Suprapubic skin (tissue), 4 donors: ENCODE measurements at regions not wholly inside any gene's neighbourhood (a gene's known extent, or its start where the extent isn't known, plus 50 kb on each side); places are given as distances from the start of the nearest gene placed in this dataset.

Source experiments
- DNase-seq, 2 donors: peaks; one replicate each; pipeline ENCODE4 v3.0.0-alpha.2; 2019; ENCODE audit warnings: low spot score in 2 of 2
- H3K27ac ChIP-seq: fragments of 200-600 bp; sonication (generic); one replicate; pipeline ENCODE4 v1.5.1; 2019
- H3K27me3 ChIP-seq: fragments of 200-600 bp; sonication (generic); one replicate; pipeline ENCODE4 v1.5.1; 2019
- H3K36me3 ChIP-seq: fragments of 200-600 bp; sonication (generic); one replicate; pipeline ENCODE4 v1.5.1; 2019
- H3K4me1 ChIP-seq: fragments of 200-600 bp; sonication (generic); one replicate; pipeline ENCODE4 v1.5.1; 2019
- H3K4me3 ChIP-seq: fragments of 200-600 bp; sonication (generic); one replicate; pipeline ENCODE4 v1.5.1; 2019; ENCODE audit warnings: mild to moderate bottlenecking
- H3K9me3 ChIP-seq: fragments of 200-600 bp; sonication (generic); one replicate; pipeline ENCODE4 v1.5.1; 2019
- EP300 ChIP-seq: sonication (generic); formaldehyde crosslinking; IDR thresholded peaks from one replicate; pipeline ENCODE4 v1.6.1; 2017; ENCODE audit warnings: antibody characterized with exemption
- POLR2A ChIP-seq, 2 donors: fragments of 450-650 bp; IDR thresholded peaks; one replicate each; pipeline ENCODE4 v1.6.1; 2017; ENCODE audit warnings: antibody characterized with exemption in 2 of 2, mild to moderate bottlenecking in 2 of 2, moderate library complexity in 2 of 2
- POLR2AphosphoS5 ChIP-seq, 3 donors: sonication (generic); formaldehyde crosslinking; IDR thresholded peaks; one replicate each; pipeline ENCODE4 v1.6.1; 2017; ENCODE audit warnings: antibody characterized with exemption in 3 of 3
- WGBS: methylation state at CpG from one replicate; pipeline ENCODE4 v1.1.5; 2018; 5-methylcytosine and 5-hydroxymethylcytosine counted together
- TF ChIP-seq, protein P1 (sequence below), 2 donors: fragments of 200-600 bp in 1 of 2; fragments of 450-650 bp in 1 of 2; sonication (generic) in 1 of 2; IDR thresholded peaks; one replicate each; pipeline ENCODE4 v1.5.1; 2016 to 2019; ENCODE audit warnings: antibody characterized with exemption in 2 of 2, mild to moderate bottlenecking in 1 of 2, moderate library complexity in 1 of 2

DNA sequence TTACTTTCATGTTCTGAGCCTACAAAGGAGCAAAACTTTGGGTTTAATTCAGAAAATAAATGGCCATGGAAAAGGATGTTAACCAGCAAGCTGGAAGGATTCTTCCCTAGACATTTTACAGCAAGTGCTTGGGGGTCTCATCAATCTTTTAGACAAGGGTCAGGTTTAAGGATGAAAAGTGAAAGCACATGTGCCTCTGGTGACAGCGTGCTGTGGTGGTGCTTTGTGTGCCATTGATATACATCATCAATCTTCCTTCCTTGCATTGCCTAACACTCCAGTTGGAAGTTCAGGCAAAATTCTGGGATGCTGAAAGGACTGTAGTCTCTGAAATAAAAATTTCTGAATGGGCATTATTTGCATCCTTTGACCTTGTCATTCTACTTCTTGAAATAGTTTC lies 171.2 kb downstream of the KCNE4 start:
- H3K4me3 ChIP-seq: no peak overlapping the region
- H3K27ac ChIP-seq: no peak overlapping the region
- H3K36me3 ChIP-seq: no peaks in the 10 kb centered on the region
- WGBS: 56% methylated on average over 1 of the region's 1 CpG
- TF ChIP-seq, protein P1, sequence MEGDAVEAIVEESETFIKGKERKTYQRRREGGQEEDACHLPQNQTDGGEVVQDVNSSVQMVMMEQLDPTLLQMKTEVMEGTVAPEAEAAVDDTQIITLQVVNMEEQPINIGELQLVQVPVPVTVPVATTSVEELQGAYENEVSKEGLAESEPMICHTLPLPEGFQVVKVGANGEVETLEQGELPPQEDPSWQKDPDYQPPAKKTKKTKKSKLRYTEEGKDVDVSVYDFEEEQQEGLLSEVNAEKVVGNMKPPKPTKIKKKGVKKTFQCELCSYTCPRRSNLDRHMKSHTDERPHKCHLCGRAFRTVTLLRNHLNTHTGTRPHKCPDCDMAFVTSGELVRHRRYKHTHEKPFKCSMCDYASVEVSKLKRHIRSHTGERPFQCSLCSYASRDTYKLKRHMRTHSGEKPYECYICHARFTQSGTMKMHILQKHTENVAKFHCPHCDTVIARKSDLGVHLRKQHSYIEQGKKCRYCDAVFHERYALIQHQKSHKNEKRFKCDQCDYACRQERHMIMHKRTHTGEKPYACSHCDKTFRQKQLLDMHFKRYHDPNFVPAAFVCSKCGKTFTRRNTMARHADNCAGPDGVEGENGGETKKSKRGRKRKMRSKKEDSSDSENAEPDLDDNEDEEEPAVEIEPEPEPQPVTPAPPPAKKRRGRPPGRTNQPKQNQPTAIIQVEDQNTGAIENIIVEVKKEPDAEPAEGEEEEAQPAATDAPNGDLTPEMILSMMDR (IDR thresholded peaks at IDR 0.05): no peak
- TF ChIP-seq EP300 (no peak), POLR2A (IDR thresholded peaks at IDR 0.05) (no peak), POLR2AphosphoS5 (IDR thresholded peaks at IDR 0.05) (no peak)
- H3K4me1 ChIP-seq: no peaks in the 10 kb centered on the region
- H3K27me3 ChIP-seq: no peaks in the 10 kb centered on the region
- H3K9me3 ChIP-seq: no peaks in the 10 kb centered on the region
- DNase-seq: no peak

DNA sequence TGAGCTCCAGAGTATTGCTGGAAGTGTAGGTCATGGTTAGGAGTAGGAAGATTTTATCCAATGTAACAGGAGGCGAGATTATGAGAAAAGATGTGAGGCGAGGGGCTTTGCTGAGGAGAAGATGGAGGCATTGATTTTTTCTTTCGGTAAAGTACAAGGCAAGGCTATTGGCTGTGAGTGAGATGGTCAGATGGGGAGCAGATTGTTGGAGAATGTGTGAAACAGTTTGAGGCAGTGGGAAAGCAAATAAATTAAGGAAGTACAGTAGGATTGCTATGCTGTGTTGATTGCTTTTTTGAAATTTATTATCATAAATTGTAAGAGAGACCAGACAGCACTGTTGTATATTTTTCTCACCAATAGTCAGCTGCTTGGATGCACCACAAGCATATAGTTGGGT lies 173.3 kb downstream of the KCNE4 start:
- TF ChIP-seq, protein P1 (IDR thresholded peaks at IDR 0.05): no peak
- TF ChIP-seq POLR2AphosphoS5 (IDR thresholded peaks at IDR 0.05): no peak
- TF ChIP-seq POLR2A (IDR thresholded peaks at IDR 0.05): no peak
- no peak for TF ChIP-seq EP300
- 85% methylated on average over 3 of the region's 3 CpGs for WGBS
- no peaks in the 10 kb centered on the region for H3K27me3 ChIP-seq
- DNase-seq: no peak
- H3K4me1 ChIP-seq: no peaks in the 10 kb centered on the region
- H3K27ac ChIP-seq: no peak overlapping the region
- no peaks in the 10 kb centered on the region for H3K9me3 ChIP-seq
- no peaks in the 10 kb centered on the region for H3K36me3 ChIP-seq
- H3K4me3 ChIP-seq: no peak overlapping the region

DNA sequence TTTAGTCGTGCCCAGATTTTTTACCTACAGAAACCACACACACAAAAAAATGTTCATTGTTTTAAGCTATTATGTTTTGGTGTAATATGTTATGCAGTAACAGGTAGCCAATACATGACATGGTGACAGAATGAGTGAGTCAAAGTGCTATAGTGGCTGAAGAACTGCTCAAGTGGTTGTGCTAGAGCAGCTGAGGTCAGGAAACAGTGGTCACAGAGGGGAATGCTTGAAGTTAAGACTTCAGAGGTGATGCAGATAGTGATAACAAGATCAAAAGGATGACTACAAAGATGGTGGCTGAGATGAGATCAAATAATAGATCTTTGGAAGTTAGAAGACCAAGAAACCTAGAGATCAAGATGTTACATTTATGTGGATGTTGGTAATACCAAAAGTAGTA lies 174.3 kb downstream of the KCNE4 start:
- H3K9me3 ChIP-seq: no peaks in the 10 kb centered on the region
- H3K4me3 ChIP-seq: no peak overlapping the region
- TF ChIP-seq, protein P1 (IDR thresholded peaks at IDR 0.05): no peak
- no peak for TF ChIP-seq POLR2AphosphoS5 (IDR thresholded peaks at IDR 0.05)
- no peak for TF ChIP-seq POLR2A (IDR thresholded peaks at IDR 0.05)
- no peak for TF ChIP-seq EP300
- no peaks in the 10 kb centered on the region for H3K36me3 ChIP-seq
- no peaks in the 10 kb centered on the region for H3K27me3 ChIP-seq
- DNase-seq: no peak
- WGBS: 88% methylated on average over 1 of the region's 1 CpG
- no peaks in the 10 kb centered on the region for H3K4me1 ChIP-seq
- H3K27ac ChIP-seq: no peak overlapping the region

DNA sequence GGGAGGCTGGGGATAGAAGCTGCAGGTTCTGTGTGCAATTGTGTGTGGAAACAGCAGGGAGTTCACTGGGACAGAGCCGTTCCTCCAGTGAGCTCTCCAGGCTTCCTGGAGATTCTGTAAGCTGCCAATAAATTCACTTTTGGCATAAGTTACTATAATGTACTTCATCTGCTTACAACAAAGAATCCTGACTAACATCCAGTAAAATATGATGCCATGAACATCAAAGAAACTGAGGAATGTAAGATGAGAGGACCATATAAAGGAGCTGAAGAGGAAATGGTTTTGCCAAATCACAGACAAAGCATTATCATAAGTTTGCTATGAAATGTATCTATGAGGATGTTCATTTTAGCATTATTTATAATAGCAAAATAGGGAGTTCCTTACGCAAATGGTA lies 175.3 kb downstream of the KCNE4 start:
- WGBS: 67% methylated on average over 2 of the region's 2 CpGs
- H3K27ac ChIP-seq: no peak overlapping the region
- TF ChIP-seq EP300 (no peak), POLR2AphosphoS5 (IDR thresholded peaks at IDR 0.05) (no peak), POLR2A (IDR thresholded peaks at IDR 0.05) (no peak)
- TF ChIP-seq, protein P1 (IDR thresholded peaks at IDR 0.05): no peak
- H3K9me3 ChIP-seq: no peaks in the 10 kb centered on the region
- H3K4me1 ChIP-seq: no peaks in the 10 kb centered on the region
- no peaks in the 10 kb centered on the region for H3K27me3 ChIP-seq
- H3K36me3 ChIP-seq: no peaks in the 10 kb centered on the region
- no peak overlapping the region for H3K4me3 ChIP-seq
- no peak for DNase-seq

DNA sequence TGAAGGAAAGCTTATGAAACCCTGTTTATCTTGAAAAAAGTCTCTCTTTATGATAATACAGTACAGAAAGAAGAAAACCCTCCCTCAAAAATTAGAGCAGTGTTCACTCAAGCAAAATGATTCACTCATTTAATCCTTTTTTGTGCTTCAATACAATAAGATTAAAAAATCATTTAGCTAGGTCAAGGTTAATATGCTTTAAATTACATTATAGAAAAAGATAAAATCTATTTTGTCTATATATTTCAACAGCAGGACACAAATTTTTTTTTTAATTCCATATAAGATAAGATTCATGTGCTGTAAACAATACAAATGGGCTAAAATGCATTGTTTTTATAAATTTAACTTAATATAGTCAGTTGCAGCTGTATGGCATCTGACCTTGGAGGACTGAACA lies 176.9 kb downstream of the KCNE4 start:
- no peak for DNase-seq
- Histone ChIP-seq H3K4me3 (no peak overlapping the region), H3K27ac (no peak overlapping the region), H3K36me3 (no peaks in the 10 kb centered on the region), H3K9me3 (no peaks in the 10 kb centered on the region), H3K4me1 (no peaks in the 10 kb centered on the region), H3K27me3 (no peaks in the 10 kb centered on the region)
- TF ChIP-seq EP300: no peak
- TF ChIP-seq, protein P1 (IDR thresholded peaks at IDR 0.05): no peak
- no peak for TF ChIP-seq POLR2AphosphoS5 (IDR thresholded peaks at IDR 0.05)
- no peak for TF ChIP-seq POLR2A (IDR thresholded peaks at IDR 0.05)
